PC-3 (cell line): ENCODE measurements at regions not wholly inside any gene's neighbourhood (a gene's known extent, or its start where the extent isn't known, plus 50 kb on each side); places are given as distances from the start of the nearest gene placed in this dataset.

Experiments
- EZH2phosphoT487 ChIP-seq: fragments of 300-600 bp; sonication (generic); IDR thresholded peaks from 2 replicates; pipeline ENCODE4 v1.6.1; 2018; ENCODE audit warnings: mild to moderate bottlenecking, antibody characterized with exemption, low read length, borderline replicate concordance
- TF ChIP-seq, protein P1 (sequence below): fragments of 300-600 bp; sonication (generic); conservative IDR thresholded peaks from 2 replicates; pipeline ENCODE4 v1.5.1; 2017; ENCODE audit warnings: antibody characterized with exemption, low read depth, mild to moderate bottlenecking, low read length

DNA sequence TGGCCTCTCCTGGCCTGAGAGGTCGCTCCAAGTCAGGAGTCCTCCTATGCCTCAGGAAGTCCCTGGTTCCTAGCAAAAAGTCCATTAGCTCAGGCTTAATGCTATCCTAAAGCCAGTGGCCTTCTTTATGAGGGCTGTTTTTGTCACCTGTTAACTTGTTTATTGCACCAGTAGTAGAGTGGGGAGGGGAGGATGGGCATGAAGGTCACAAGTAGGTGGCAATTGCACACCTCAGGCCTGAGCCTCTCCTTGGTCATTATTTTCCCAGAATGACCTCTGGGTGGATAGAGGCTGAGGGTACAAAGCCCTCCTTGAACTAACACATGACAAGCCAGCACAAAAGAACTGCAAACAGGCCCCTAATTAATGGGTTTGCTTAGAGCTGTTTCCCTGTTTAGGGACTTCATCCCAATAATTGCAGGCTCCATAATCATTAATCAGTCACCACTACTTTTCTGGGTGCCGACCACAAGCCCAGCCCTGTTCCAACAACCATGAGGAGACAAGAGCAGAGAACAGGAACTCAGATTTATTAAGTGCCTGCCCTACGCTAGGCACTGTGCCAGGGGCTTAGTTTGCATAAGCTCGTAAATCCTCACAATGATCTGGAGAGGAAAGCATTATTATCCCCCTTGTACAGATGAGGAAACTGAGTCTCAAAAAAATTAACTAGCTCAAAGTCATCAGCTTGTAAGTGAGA, 123.0 kb upstream of the PKDCC start:
- TF ChIP-seq, protein P1, sequence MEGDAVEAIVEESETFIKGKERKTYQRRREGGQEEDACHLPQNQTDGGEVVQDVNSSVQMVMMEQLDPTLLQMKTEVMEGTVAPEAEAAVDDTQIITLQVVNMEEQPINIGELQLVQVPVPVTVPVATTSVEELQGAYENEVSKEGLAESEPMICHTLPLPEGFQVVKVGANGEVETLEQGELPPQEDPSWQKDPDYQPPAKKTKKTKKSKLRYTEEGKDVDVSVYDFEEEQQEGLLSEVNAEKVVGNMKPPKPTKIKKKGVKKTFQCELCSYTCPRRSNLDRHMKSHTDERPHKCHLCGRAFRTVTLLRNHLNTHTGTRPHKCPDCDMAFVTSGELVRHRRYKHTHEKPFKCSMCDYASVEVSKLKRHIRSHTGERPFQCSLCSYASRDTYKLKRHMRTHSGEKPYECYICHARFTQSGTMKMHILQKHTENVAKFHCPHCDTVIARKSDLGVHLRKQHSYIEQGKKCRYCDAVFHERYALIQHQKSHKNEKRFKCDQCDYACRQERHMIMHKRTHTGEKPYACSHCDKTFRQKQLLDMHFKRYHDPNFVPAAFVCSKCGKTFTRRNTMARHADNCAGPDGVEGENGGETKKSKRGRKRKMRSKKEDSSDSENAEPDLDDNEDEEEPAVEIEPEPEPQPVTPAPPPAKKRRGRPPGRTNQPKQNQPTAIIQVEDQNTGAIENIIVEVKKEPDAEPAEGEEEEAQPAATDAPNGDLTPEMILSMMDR = no peak
- TF ChIP-seq EZH2phosphoT487 = no peak
